GM23248 (cell line): ENCODE measurements at regions not wholly inside any gene's neighbourhood (a gene's known extent, or its start where the extent isn't known, plus 50 kb on each side); places are given as distances from the start of the nearest gene placed in this dataset.

Experiments
- EZH2 ChIP-seq: fragments of 200-600 bp; sonication (generic); IDR thresholded peaks from 2 replicates; pipeline ENCODE4 v1.6.1; 2018; ENCODE audit warnings: antibody characterized with exemption, mild to moderate bottlenecking; ENCODE audit not compliant: insufficient read depth, poor library complexity, severe bottlenecking
- EZH2phosphoT487 ChIP-seq: fragments of 200-600 bp; sonication (generic); IDR thresholded peaks from 2 replicates; pipeline ENCODE4 v1.6.1; 2018; ENCODE audit warnings: antibody characterized with exemption, moderate library complexity, mild to moderate bottlenecking, low read depth; ENCODE audit not compliant: insufficient read depth

DNA sequence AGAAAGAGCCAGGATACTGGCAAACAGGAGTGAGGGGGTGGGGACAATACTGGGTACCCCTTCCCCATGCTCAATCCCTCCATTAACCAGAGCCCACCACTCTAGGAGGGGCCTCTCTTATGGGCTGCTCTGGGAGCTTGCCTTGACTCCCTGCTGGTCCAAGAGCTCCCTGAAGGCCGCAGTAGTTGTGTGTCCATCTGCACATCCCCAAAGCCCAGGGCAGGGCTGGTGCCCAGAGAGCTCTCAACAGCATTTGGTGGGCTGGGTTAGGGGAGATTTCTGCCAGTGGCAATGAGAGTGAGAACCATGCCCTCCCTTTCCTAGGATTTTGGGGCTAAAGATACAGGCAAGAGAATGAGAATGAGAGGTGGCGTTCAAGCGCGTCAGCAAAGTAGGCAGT lies 230.6 kb upstream of the PMEPA1 start:
- TF ChIP-seq EZH2: no peak
- no peak for TF ChIP-seq EZH2phosphoT487
